ENCODE measurements at regions not wholly inside any gene's neighbourhood (a gene's known extent, or its start where the extent isn't known, plus 50 kb on each side); places are given as distances from the start of the nearest gene placed in this dataset.
A peak's percentile ranks its signal among the peaks of the same experiment; 100 is the strongest.

DNA sequence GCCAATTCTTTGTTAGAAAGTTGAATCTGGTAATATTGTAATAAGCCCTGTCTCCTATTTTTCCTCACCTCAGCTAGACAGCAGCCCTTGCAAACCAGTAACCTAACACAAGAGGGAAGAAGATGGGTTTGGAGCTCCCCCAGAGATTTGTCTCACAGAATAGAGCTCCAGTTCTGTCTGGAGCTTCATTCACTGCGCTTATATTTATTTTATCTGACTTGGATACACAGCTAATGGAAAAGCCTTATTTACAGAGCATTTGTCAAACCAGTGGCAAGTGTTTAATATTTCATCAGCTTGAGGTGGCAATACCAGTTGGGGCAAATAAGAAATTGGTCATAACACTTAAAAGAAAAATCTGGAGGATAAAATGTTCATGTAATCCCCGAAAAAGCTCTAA is 1094.0 kb downstream of the FSCB start (continued):
- no peak for TF ChIP-seq ZNF114 (CRISPR knock-in tag; IDR thresholded peaks at IDR 0.05)
- TF ChIP-seq EZH2 (IDR thresholded peaks at IDR 0.05; ENCODE audit: low read depth, unreplicated experiment): no peak
- no peak for TF ChIP-seq ZNF331 (CRISPR knock-in tag; IDR thresholded peaks at IDR 0.05; ENCODE audit: low read depth)
- TF ChIP-seq POLR2AphosphoS5 (IDR thresholded peaks at IDR 0.05; ENCODE audit: low read depth): no peak
- TF ChIP-seq, protein P1, sequence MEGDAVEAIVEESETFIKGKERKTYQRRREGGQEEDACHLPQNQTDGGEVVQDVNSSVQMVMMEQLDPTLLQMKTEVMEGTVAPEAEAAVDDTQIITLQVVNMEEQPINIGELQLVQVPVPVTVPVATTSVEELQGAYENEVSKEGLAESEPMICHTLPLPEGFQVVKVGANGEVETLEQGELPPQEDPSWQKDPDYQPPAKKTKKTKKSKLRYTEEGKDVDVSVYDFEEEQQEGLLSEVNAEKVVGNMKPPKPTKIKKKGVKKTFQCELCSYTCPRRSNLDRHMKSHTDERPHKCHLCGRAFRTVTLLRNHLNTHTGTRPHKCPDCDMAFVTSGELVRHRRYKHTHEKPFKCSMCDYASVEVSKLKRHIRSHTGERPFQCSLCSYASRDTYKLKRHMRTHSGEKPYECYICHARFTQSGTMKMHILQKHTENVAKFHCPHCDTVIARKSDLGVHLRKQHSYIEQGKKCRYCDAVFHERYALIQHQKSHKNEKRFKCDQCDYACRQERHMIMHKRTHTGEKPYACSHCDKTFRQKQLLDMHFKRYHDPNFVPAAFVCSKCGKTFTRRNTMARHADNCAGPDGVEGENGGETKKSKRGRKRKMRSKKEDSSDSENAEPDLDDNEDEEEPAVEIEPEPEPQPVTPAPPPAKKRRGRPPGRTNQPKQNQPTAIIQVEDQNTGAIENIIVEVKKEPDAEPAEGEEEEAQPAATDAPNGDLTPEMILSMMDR (conservative IDR thresholded peaks at IDR 0.05; ENCODE audit: low read depth in 2 of 2): no peak
- TF ChIP-seq CREB1 (CRISPR knock-in tag; IDR thresholded peaks at IDR 0.05; ENCODE audit: low read depth): no peak

DNA sequence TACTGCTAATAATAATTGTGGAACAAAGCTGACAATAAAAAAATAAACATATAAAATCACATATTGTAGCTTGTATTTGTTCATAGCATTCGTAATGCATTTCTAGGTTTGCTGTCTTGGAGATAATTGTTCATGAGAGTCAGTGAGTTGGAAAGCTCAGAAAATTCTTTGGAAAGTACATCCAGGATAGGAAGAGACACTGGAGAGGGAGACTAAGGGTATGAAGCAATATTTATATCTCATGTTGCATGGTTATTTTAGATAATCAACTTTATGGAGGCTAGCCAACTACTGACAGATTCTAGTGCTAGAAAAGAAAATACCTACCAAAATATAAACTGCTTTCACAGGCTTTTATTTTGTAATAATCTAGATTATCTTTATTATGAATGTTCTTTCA is 1095.2 kb downstream of the FSCB start:
- no peaks in the 10 kb centered on the region for H3K27me3 ChIP-seq (ENCODE audit: insufficient read depth)
- no peaks in the 10 kb centered on the region for H3K36me3 ChIP-seq (ENCODE audit: insufficient read depth)
- no peak overlapping the region for H3K4me3 ChIP-seq
- Mint-ChIP-seq H3K27ac (no peak overlapping the region), H3K27me3 (ENCODE audit: insufficient read depth, low read depth, poor library complexity) (no peaks in the 10 kb centered on the region), H3K36me3 (ENCODE audit: low read depth) (no peaks in the 10 kb centered on the region), H3K9me3 (no peaks in the 10 kb centered on the region), H3K4me1 (no peaks in the 10 kb centered on the region), H3K4me3 (no peak overlapping the region)
- H3K4me1 ChIP-seq (ENCODE audit: insufficient read depth): no peaks in the 10 kb centered on the region
- TF ChIP-seq STAT1 (IDR thresholded peaks at IDR 0.05; ENCODE audit: unreplicated experiment) (no peak), EZH2 (IDR thresholded peaks at IDR 0.05; ENCODE audit: low read depth, unreplicated experiment) (no peak)
- no peak overlapping the region for H3K27ac ChIP-seq (ENCODE audit: low read depth)
- no peaks in the 10 kb centered on the region for H3K79me2 ChIP-seq (replicated peaks; ENCODE audit: insufficient read depth)
- no peaks in the 10 kb centered on the region for H3F3A ChIP-seq (replicated peaks; ENCODE audit: low read depth)
- DNase-seq (ENCODE audit: low spot score): no peak
- H3K4me2 ChIP-seq: no peak overlapping the region
- H3K9me2 ChIP-seq (ENCODE audit: insufficient read depth): no peaks in the 10 kb centered on the region
- no peak for ATAC-seq
- H4K20me1 ChIP-seq (replicated peaks; ENCODE audit: insufficient read depth): no peaks in the 10 kb centered on the region
- no peak overlapping the region for H2AFZ ChIP-seq

DNA sequence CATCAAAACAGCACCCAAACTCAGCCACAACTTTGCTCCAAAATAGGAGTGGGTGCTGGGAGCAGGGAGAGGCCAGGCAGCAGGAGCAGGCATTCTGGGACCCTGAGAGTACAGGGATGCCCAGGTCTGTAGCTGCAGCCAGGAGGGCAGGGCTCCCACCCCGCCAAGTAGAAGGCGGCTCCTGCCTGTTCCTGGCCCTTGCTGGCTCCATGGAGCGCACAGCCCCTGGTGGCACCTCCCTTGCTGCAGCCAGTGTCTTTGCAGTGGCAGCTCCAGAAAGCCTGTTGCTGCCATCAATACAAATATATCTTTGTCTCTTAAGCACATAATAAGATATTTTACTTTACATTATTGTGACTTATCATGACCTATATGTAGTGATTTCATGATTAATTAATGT is 1096.5 kb downstream of the FSCB start:
- H3K4me1 Mint-ChIP-seq: no peaks in the 10 kb centered on the region
- no peaks in the 10 kb centered on the region for H4K20me1 ChIP-seq (replicated peaks; ENCODE audit: insufficient read depth)
- ATAC-seq (peak; percentile 72), DNase-seq (ENCODE audit: low spot score) (peak; percentile 14)
- no peaks in the 10 kb centered on the region for H3K9me2 ChIP-seq (ENCODE audit: insufficient read depth)
- no peak overlapping the region for H2AFZ ChIP-seq
- H3K36me3 Mint-ChIP-seq (ENCODE audit: low read depth): no peaks in the 10 kb centered on the region
- no peak overlapping the region for H3K27ac ChIP-seq (ENCODE audit: low read depth)
- no peak overlapping the region for H3K4me2 ChIP-seq
- H3K9me3 Mint-ChIP-seq: no peaks in the 10 kb centered on the region
- H3K27me3 Mint-ChIP-seq (ENCODE audit: insufficient read depth, low read depth, poor library complexity): no peaks in the 10 kb centered on the region
- no peaks in the 10 kb centered on the region for H3F3A ChIP-seq (replicated peaks; ENCODE audit: low read depth)
- no peak overlapping the region for H3K27ac Mint-ChIP-seq
- H3K79me2 ChIP-seq (replicated peaks; ENCODE audit: insufficient read depth): no peaks in the 10 kb centered on the region
- H3K4me3 Mint-ChIP-seq: no peak overlapping the region
- no peak for TF ChIP-seq NANOG (IDR thresholded peaks at IDR 0.05; ENCODE audit: borderline replicate concordance)
- TF ChIP-seq, protein P1 (conservative IDR thresholded peaks at IDR 0.05; ENCODE audit: low read depth in 2 of 2): peak in 1 of 2 experiments; percentile 22; a peak in 2 of 4 replicates
- H3K27me3 ChIP-seq (ENCODE audit: insufficient read depth): no peaks in the 10 kb centered on the region
- no peak overlapping the region for H3K4me3 ChIP-seq
- no peaks in the 10 kb centered on the region for H3K36me3 ChIP-seq (ENCODE audit: insufficient read depth)
- no peaks in the 10 kb centered on the region for H3K4me1 ChIP-seq (ENCODE audit: insufficient read depth)

All from GM23338 (cell line).